ENCODE measurements at regions not wholly inside any gene's neighbourhood (a gene's known extent, or its start where the extent isn't known, plus 50 kb on each side); places are given as distances from the start of the nearest gene placed in this dataset.

DNA sequence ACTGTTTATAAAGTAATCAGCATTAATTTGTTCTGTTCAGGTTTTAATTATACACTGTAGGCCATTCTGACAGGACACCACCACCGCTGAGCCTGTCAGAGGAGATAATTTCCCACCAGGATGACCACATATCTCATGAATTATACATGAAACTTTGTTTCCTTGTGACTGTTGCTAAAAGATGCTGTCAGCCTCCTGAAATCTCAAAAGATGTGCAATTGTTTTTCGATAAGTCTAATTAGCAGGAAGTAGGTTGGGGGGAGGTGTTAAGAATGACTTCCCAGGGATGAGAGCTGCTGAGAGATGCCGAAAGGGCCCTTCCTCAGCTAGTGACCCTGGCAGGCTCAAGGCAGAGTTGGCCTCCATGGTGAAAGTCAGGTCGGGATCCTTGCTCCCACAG, 485.4 kb downstream of the SOX6 start:
- TF ChIP-seq, protein P1, sequence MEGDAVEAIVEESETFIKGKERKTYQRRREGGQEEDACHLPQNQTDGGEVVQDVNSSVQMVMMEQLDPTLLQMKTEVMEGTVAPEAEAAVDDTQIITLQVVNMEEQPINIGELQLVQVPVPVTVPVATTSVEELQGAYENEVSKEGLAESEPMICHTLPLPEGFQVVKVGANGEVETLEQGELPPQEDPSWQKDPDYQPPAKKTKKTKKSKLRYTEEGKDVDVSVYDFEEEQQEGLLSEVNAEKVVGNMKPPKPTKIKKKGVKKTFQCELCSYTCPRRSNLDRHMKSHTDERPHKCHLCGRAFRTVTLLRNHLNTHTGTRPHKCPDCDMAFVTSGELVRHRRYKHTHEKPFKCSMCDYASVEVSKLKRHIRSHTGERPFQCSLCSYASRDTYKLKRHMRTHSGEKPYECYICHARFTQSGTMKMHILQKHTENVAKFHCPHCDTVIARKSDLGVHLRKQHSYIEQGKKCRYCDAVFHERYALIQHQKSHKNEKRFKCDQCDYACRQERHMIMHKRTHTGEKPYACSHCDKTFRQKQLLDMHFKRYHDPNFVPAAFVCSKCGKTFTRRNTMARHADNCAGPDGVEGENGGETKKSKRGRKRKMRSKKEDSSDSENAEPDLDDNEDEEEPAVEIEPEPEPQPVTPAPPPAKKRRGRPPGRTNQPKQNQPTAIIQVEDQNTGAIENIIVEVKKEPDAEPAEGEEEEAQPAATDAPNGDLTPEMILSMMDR (IDR thresholded peaks at IDR 0.05; ENCODE audit: low read depth, low read length) = no peak
- no peak for TF ChIP-seq EZH2phosphoT487 (IDR thresholded peaks at IDR 0.05; ENCODE audit: low read depth)
